T follicular helper cell (primary cell): ENCODE measurements at regions not wholly inside any gene's neighbourhood (a gene's known extent, or its start where the extent isn't known, plus 50 kb on each side); places are given as distances from the start of the nearest gene placed in this dataset.
"Not testable (repeated sequence)": the region's sequence is repeated elsewhere in the genome, so short reads cannot be mapped to it uniquely, and the experiment has no call there.

Experiments
- DNase-seq: peaks from one replicate; pipeline ENCODE4 v3.0.0-alpha.2; 2020; ENCODE audit warnings: low read depth

DNA sequence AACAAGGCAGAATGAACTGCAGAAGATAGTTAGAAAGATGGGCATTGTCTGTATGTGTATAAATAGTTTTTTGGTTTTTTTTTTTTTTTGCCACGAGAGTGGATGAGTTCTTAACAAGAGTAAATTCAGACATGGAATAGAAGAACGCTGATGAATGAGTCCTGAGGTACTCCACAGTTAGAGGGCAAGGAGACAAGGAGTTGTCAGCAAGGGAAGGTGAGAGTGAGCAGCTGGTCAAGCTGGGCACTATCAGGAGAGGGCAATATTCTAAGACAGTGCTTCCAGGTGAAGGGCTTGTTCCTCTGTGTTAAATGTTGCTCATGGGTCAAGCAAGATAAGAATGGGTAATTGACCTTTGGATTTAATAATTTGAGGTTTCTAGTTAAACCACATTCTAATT, 138.6 kb upstream of the FAM78B start:
- no peak for DNase-seq

DNA sequence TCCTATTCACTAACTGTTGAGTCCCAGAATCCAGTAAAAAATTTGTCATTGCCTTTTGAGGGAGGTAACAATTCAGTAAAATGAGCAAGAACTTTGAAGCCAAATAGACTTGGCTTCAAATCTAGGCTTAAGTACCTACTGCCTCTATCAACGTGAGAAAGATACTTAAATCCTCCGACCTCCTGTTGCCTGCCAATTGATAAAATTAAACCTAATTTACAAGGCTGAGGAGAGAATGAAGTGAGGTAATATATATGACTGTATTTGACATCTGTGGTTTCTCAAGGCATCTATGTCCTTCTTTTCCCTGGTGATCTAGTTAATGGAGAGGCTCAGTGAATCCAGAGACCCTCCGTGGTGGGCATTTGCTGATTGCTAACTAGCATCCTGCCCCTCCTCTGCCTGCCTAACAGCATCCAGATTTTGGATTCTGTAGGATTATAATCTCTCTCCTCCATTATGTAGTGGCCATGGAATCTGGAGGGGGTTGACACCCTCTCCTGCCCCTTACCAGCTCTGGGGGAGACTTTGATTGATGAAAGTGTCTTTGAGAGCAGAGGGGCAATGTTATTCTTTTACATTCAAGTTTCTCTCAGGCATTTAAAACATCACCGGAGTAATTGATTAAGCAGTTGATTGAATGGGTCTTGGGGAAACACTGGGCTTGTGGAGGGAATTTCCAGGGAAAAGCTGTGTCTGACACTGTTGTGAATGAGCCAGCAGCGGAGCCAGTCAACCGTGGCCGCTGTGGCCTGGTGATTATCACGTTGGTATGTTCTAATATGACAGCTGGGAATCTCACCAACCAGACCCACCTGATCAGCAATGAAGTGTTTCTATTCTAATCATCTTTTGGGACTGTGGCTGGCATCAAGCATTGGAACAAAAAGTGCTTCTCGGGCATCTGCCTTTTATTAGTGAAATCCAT, 140.7 kb upstream of the FAM78B start:
- no peak for DNase-seq

DNA sequence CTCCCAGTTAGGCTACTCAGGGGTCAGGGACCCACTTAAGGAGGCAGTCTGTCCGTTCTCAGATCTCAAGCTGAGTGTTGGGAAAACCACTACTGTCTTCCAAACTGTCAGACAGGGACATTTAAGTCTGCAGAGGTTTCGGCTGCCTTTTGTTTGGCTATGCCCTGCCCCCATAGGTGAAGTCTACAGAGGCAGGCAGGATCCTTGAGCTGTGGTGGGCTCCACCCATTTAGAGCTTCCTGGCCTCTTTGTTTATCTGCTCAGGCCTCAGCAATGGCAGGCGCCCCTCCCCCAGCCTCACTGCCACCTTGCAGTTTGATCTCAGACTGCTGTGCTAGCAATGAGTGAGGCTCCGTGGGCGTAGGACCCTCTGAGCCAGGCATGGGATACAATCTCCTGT, 149.5 kb upstream of the FAM78B start:
- not testable (repeated sequence) for DNase-seq

DNA sequence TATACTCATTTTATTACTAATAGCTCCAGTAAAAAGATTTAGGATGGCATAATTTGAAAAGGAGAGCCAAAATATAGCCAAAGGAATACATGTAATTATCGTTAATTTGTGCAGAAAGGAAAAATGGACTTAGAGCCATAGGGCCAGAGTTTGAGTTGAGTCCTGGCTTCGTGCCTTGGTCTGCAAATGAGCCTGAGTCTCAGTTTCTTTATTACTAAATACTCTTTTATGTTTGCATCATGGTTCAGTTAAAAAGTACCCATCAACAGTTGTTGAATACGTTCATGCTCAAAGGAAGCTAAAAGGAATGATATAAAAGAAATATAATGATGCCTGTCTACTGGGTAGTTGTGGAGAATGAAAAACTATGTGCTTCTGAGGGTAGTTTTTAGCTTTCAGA, 155.7 kb upstream of the FAM78B start:
- no peak for DNase-seq

DNA sequence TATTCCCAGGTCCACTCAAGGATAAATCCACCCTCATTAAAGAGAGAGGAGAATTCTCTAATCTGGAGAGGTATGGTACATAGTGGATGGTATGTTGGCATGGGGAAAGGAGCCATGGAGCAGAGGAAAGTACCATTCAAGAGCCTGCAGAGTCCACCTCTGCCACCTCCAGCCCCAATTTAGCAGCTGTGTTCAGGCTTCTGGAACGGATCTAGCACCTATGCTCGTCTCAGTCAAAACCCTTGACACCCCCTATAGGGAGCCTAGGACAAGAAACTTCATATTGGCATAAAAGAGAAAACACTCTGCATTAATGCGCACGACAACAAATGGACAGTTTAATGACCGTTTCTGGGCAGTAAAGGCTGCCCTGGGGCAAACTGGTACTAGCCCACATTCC, 161.1 kb upstream of the FAM78B start:
- DNase-seq, result no peak

DNA sequence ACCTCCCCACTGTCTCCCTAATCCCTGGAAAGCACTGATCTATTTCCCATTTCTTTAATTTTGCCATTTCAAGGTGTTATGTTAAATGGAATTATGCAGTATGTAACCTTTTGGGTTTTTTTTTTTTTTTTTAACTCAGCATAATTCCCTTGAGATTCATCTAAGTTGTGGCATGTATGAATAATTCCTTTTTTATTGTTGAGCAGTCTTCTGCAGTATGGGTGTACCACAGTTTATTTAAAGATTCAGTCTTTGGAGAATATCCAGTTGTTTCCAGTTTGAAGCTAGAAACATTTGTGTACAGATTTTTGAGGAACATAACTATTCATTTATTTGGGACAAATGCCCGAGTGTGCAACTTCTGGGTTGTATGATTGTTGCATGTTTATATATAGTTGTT, 162.2 kb upstream of the FAM78B start:
- DNase-seq, result no peak

DNA sequence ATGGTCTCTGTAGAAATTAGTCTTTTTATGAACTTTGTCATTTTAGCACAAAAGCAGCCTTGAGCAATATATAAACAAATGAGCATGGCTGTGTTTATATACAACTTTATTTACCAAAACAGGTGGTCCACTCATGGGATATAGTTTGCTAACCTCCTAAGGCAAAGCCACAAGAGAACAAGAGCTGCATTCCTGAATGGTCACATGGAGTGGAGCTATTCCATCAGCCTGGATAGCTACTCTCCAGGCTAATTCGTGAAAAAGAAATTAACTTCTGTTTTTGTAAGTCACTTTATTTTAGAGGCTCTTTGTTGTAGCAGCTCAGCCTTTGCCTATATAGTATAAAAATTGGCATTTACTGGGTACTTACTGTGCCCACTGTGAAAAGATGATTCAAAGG, 163.3 kb upstream of the FAM78B start:
- DNase-seq, result no peak

DNA sequence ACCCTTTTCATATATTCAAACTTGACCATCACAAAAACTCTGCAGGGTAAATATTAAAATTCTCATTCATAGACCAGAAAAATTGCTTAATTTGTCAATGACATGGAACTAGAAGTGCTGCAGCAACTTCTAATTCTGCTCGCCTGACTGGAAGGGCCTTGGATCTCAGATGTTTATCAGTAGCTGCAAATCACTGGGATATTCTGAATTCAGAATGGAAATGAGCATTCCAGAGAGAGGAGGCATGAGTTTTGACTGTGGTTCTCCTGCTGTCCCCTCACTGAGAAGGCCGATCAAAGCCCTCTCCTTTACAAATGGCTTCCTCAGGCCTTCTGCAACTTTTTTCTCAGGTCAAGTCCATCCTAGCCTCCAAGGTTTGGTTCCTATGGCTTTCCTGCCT, 171.3 kb upstream of the FAM78B start:
- DNase-seq, result no peak

DNA sequence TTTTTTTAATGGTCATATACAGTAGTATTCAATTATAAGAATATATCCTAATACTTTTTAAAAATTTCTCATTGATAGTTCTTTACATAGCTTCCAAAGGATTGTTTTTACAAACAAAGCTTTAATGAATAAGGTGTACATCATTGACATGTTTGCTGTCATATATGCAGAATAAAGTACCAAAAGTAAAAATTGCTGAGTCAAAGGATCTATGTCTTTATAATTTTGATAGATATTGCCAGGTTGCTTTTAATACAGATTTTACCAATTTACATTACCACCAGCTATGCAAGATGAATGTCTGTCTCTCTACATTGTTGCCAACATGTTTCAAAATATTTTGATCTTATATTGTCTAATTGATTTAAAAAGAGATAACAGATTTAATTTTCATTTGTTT, 173.9 kb upstream of the FAM78B start:
- no peak for DNase-seq

DNA sequence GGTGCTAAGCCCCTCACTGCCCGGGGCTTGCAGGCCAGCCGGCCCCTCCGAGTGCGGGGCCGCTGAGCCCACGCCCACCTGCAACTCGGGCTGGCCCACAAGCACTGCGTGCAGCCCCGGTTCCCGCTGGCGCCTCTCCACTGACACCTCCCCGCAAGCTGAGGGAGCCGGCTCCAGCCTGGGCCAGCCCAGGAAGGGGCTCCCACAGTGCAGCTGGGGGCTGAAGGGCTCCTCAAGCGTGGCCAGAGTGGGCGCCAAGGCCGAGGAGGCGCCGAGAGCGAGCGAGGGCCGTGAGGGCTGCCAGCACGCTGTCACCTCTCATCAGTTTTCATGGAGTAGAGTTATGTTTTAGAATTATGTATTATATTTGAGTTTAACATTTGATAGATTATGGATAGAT, 176.5 kb upstream of the FAM78B start:
- DNase-seq, result no peak

DNA sequence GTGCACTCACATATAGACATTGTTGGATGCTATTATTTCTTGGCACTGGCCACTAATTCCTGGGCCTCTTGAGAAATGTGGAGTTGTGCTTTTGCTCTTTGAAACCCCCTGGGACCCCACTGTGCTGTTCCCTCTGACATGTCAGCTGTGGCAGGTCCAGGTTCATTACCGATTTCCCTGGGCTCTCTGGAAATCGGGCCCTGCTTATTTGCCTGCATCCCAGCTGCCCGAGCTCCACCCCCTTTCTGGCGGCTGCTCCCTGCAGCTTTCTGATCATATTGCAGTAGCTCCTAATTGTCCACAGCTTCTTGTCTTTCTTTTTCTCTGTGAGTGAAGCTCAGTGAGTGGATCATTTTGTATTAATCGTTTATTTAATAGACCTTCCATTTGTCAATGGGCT, 183.7 kb upstream of the FAM78B start:
- DNase-seq, result no peak

DNA sequence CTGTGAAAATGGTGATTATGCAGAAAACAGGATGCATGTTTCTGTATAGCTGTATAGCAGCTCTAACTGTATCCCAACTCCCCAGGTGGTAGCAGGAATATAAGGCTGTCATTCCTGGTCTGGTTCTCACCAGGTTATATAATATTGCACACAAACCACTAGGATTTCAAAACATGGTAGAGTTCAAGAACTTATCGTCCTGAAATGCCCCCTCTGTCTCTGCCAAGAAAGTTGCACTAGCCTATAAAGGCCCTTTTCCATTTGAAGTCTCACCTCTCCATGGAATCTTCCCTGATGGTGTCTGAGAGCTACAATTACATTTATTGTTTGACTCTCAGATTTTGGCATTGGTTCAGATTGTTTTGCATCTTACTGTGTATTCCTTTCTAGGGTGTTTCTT, 184.9 kb upstream of the FAM78B start:
- no peak for DNase-seq

DNA sequence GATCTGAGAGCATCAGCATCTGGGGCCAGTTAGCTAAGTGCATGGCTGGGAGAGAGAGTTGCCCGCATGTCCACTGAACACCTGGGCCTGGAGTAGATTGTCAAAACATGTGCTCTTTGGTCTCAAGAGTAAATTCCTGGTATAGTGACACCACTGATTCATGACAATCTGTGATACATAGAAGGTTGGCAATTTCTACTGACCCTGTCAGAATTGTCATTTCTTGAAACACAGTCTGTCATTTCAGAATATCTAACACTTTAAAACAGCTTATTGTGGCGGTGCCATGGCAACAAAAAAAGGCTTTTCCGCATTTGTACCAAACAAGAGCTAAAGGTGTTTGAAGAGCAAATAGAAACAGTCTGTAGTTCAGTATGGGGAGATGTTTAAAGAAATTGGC, 186.4 kb upstream of the FAM78B start:
- no peak for DNase-seq

DNA sequence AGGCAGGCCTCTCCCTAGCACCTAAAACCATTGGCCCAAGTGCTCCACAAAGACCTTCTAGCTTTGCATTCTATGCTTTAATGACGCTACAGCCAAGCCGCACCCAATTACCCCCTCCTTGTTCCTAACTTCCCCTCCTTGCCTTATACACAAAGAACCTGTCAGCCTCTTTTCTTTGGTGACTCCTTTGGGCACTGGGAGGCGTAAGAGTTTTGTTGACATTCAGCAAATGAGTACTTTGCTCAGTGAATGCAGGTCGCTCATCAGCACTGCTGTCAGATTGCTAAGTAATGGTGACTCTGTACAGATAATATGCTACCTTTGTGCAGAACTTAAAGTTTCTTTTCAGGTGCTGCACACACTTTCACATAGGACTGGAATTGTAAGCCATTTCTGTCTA, 187.6 kb upstream of the FAM78B start:
- no peak for DNase-seq

DNA sequence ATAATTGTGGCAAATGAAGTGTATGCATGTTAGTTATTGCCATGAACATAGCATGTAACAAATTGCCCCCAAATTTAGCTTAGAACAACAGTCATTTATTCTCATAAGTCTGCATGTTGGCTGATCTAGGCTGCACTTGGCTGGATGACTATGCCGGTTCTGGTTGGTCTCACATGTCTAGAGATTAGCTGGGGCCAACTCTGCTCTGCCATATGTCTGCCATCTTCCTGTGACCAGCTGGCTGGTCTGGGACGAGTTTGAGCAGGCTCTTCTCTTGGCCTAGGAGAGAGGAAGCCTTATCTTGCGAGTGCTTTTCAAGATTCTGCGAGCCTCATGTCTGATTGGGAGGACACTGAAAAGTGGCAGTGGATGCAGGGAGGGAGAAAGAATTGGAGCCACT, 198.3 kb upstream of the FAM78B start:
- DNase-seq, result no peak

DNA sequence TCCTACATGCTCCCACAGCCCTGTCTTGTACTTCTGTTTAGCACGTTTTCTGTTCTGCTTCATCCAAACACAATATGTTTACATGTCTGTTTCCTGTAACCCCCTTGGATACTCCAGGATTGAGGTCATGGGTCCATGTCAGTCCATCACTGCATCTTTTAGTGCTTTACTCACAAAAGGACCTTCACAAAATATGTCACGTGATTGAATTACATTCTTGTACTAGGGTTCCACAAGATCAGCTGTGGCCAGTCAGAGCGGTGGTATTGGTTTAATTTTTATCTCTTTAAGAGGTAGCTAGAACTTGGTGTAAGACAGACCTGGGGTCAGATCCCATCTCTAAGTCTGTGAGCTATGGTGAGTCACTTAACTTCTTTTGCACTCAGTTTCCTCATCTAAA, 201.2 kb upstream of the FAM78B start:
- DNase-seq, result no peak

DNA sequence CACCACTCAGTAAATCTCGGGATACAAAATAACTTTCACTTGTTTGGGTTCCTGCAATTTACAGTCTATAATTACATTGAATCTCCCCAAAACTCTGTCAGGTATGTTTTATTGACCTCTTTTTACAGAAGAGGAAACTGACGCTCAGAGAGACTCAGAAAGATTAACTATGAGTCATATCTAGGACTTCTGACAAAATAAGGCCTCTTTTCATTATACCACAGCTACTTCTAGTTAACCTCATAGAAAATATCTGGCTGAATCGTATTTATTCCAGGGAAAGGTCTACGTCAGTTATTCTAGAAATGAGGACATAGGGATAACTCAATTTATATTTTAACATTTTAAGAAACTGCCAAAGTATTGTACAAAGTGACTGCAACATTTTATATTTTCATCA, 211.1 kb upstream of the FAM78B start:
- no peak for DNase-seq

DNA sequence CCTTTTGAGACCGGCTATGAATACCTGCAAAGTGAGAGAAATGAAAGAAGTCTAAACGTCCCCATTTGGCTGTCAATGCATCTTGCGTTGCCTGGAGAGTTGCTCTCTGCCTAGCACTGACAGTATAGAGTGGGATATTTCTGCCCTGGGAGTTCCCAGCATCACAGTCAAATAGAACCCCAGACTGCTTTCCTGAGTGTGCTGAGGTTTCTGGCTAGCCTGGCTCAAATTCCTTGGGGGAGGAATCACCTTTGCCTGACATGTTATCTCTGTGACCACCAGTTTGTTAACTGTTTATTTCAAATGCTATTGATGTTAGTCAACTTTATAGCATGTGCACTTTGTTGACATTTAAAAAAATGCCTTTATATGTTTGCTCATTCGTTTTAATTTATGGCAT, 212.0 kb upstream of the FAM78B start:
- no peak for DNase-seq

DNA sequence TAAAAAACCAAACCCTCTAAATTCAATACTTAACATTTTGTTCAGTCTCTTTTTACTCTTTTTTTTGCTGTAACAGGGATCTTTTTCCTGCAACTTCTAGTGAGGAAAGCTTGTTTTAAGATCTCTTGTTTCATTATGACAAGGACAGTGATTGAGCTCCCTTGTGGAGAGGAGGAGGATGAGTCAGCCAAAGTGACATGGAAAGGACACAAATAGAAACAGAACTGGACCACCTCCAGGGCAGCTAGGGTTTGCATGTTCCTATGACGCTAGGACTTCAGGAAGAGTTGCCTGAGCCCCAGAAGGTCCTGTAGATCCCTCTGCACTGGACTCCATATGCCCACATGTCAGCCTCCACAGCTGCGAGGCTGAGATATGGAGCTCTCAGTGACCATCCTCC, 212.6 kb upstream of the FAM78B start:
- no peak for DNase-seq

DNA sequence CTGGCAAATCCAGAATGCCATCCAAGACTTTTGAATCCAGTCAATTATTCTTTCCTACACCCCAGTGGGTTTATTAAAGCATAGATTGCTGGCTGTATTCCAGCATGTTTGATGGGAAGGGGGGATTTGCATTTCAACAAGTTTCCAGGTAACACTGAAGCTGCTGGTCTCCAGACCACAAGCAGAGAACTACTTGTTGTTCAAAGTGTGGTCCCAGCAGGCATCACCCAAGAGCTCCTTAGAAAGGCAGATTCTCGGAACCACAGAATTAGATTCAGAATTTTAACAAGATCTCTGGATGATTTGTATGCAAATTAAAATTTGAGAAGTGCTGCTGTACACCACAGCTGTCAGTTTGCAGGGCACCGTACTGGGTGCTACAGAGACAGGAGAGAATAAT, 216.3 kb upstream of the FAM78B start:
- no peak for DNase-seq

DNA sequence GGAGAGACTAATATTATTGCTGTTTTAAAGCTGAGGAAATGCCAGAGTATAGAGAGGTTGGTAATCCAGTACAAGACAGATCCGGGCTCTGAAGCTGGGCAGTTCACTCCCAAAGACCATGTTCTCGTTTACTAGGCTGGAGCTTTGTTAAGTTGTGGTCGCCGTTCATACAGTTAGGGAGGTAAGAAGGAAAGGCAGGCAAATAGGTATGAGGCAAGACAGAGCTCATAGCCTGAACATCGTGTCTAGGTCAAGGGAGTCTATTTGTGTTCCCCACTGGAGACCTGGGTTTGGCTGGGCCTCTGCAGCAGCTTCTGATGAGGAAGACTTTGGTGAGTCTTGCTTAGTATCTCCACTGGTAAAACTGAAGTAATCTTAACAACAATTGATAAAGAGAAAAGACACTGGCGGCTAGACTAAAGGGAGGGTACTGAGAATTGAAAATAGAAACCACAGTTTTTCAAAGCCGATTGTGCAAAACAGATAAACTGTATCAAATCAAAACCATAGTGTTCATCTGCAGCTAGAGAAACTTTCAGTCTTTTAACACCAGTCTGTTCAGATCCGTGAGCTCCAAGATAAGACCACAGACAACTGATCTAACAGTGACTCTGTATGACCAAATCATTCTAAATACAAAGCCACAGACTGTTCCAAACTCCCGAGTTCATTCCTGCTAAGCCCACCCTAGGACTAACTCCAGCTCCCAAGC, 217.0 kb upstream of the FAM78B start:
- DNase-seq, result no peak

DNA sequence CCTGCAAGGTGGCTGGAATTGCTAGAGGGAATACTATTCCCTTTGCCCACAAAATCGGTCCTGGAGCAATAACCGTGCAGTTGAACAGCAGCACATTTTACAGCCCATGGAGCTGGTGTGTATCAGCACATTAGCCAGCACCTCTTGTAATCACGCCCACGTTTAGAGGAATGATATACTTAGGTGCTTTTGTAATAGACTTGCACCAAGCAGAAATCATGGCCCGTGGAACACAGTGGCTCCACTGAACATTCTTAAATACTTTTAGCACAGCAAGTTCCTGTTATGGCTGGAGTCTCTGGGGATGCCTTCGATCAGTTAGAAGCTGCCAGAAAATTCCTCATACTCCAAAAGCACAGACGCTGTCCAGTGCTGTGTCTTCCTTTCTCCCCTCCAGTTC, 218.1 kb upstream of the FAM78B start:
- DNase-seq, result no peak

DNA sequence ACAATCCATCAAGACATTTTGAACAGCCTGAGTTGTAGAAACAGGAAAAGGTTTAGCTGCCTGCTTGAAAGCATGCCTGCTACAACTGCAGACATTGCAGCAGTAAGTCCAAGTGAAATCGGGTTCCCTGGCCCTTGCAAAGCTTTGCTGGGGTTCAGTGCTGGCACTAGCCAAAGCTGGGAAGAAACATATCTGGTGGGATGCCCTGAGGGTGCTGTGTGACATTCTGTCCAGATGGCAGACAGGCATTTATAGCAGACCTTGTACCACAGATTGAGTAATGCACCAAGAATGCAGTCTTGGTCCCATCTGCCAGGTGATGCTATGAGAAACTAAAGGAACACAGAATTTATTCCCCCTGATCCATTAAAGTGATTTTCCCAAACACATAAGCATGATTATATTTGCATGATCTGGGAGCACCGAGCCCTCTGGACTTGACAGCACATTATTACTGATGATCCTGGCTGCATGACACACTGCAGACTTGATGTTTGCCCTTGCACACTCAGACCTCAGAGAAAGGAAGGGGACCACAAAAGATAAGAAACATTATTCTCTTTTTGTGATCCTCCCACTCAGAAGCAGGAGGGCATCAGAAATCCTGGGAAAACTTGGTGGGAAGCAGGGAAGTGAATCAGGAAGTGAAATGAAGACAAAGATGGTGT, 223.7 kb upstream of the FAM78B start:
- no peak for DNase-seq
